ENCODE measurements at regions not wholly inside any gene's neighbourhood (a gene's known extent, or its start where the extent isn't known, plus 50 kb on each side); places are given as distances from the start of the nearest gene placed in this dataset.

DNA sequence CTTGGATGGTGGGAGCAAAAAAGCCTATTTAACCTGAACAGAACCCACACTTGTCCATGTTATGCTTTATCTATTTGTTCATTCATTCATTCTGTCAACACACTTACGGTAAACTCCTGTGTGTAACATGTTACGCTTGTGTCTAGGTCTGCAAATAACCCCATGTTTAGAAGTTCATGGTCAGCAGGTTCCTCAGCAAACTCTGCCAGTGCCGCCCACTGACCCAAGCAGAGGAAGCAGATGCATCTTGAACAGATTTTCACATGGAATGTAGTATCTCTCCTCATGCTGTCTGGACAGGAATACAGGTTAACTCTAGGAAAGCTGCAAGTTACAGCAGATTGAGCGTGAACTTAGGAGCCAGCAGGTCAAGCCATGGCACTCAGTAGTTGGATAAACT lies 213.7 kb upstream of the COPS8 start:
- ChIA-PET POLR2A (no interaction called here), CTCF (ENCODE audit: low intra/inter-chr PET ratio, low total read pairs) (no interaction called here)
- BruUV-seq (replicated peaks) = no TSS peak
- Histone ChIP-seq H2AFZ (ENCODE audit: low read length) (no peak overlapping the region), H3K27me3 (ENCODE audit: control insufficient read depth in 1 of 2, insufficient read depth in 2 of 2, low read length in 2 of 2) (no peaks in the 10 kb centered on the region), H4K20me1 (ENCODE audit: insufficient read depth, low read length) (no peaks in the 10 kb centered on the region), H3K9ac (ENCODE audit: insufficient read depth, low read depth, low read length) (no peak overlapping the region), H3K4me3 (replicated peaks in 1 of 3; ENCODE audit: insufficient read depth in 1 of 3, low read depth in 2 of 3, low read length in 3 of 3) (no peak overlapping the region), H3K79me2 (ENCODE audit: insufficient read depth, low read length) (no peaks in the 10 kb centered on the region), H3K27ac (ENCODE audit: extremely low read length, insufficient read depth, low read length) (no peak overlapping the region), H3K4me2 (ENCODE audit: low read depth, low read length) (no peak overlapping the region), H3K4me1 (ENCODE audit: insufficient read depth, low read length) (no peaks in the 10 kb centered on the region), H3K9me3 (ENCODE audit: low read length) (no peaks in the 10 kb centered on the region), H3K36me3 (replicated peaks in 1 of 2; ENCODE audit: control insufficient read depth in 1 of 2, insufficient read depth in 2 of 2, low read length in 2 of 2) (no peaks in the 10 kb centered on the region)
- 33% methylated on average over 4 of the region's 4 CpGs for WGBS (ENCODE audit: low lambda C conversion rate)
- FAIRE-seq = no peak
- in situ Hi-C loops (cut with HindIII; ENCODE audit: extremely low pct_ligation_motif_present, low pct_unique_long_range_greater_than_20kb) (no loop called here), intact Hi-C loops (cut with micrococcal nuclease; ENCODE audit: unreplicated experiment) (no loop called here)
- no peak for DNase-seq (ENCODE audit: low spot score)
- no peak for ATAC-seq
- TF ChIP-seq KLF13 (CRISPR knock-in tag; IDR thresholded peaks at IDR 0.05) = no peak
- TF ChIP-seq SRSF9 (IDR thresholded peaks at IDR 0.05; ENCODE audit: borderline replicate concordance, insufficient read depth, low read depth, low read length, poor library complexity, severe bottlenecking) = no peak
- no peak for TF ChIP-seq KLF6 (CRISPR knock-in tag; IDR thresholded peaks at IDR 0.05)
- no peak for TF ChIP-seq NAIF1 (CRISPR knock-in tag; IDR thresholded peaks at IDR 0.05; ENCODE audit: borderline replicate concordance)
- no peak for TF ChIP-seq ZGPAT (CRISPR knock-in tag; IDR thresholded peaks at IDR 0.05)
- TF ChIP-seq KLF11 (CRISPR knock-in tag; IDR thresholded peaks at IDR 0.05) = no peak
- no peak for TF ChIP-seq TBX3 (IDR thresholded peaks at IDR 0.05; ENCODE audit: borderline replicate concordance)
- TF ChIP-seq FOXA1 (IDR thresholded peaks at IDR 0.05) = no peak
- TF ChIP-seq FOXA1 (CRISPR knock-in tag; IDR thresholded peaks at IDR 0.05) = no peak
- TF ChIP-seq TCF7 (IDR thresholded peaks at IDR 0.05; ENCODE audit: low read depth) = no peak

- no peaks in the 10 kb centered on the region for H3K36me3 ChIP-seq (replicated peaks in 1 of 2; ENCODE audit: control insufficient read depth in 1 of 2, insufficient read depth in 2 of 2, low read length in 2 of 2)
- FAIRE-seq (no peak), ATAC-seq (no peak), DNase-seq (ENCODE audit: low spot score) (no peak)
- no peaks in the 10 kb centered on the region for H3K27me3 ChIP-seq (ENCODE audit: control insufficient read depth in 1 of 2, insufficient read depth in 2 of 2, low read length in 2 of 2)
- ChIA-PET POLR2A (no interaction called here), CTCF (ENCODE audit: low intra/inter-chr PET ratio, low total read pairs) (interaction anchor here (0.7 kb wide), 1 partner anchor 355 kb away, joined by 3 read pairs; no protein-coding TSS in a partner anchor)
- intact Hi-C loops (cut with micrococcal nuclease; ENCODE audit: unreplicated experiment) (no loop called here), in situ Hi-C loops (cut with HindIII; ENCODE audit: extremely low pct_ligation_motif_present, low pct_unique_long_range_greater_than_20kb) (no loop called here)
- H3K4me3 ChIP-seq (replicated peaks in 1 of 3; ENCODE audit: insufficient read depth in 1 of 3, low read depth in 2 of 3, low read length in 3 of 3) = no peak overlapping the region
- no TSS peak for BruUV-seq (replicated peaks)
- no peaks in the 10 kb centered on the region for H4K20me1 ChIP-seq (ENCODE audit: insufficient read depth, low read length)
- H2AFZ ChIP-seq (ENCODE audit: low read length) = no peak overlapping the region
- H3K9me3 ChIP-seq (ENCODE audit: low read length) = no peaks in the 10 kb centered on the region
- H3K4me2 ChIP-seq (ENCODE audit: low read depth, low read length) = no peak overlapping the region
- TF ChIP-seq SP1 (IDR thresholded peaks at IDR 0.05) = no peak
- no peak for TF ChIP-seq SP1 (CRISPR knock-in tag; IDR thresholded peaks at IDR 0.05)
- no peak for TF ChIP-seq DNMT1 (CRISPR knock-in tag; IDR thresholded peaks at IDR 0.05)
- TF ChIP-seq SRSF4 (IDR thresholded peaks at IDR 0.05; ENCODE audit: low read depth, low read length, poor library complexity, severe bottlenecking) = no peak
- no peak for TF ChIP-seq EEA1 (CRISPR knock-in tag; IDR thresholded peaks at IDR 0.05; ENCODE audit: borderline replicate concordance)
- no peak for TF ChIP-seq XBP1 (CRISPR knock-in tag; IDR thresholded peaks at IDR 0.05)
- no peak for TF ChIP-seq NKX3-1 (CRISPR knock-in tag; IDR thresholded peaks at IDR 0.05)
- no peak for TF ChIP-seq ZNF883 (CRISPR knock-in tag; IDR thresholded peaks at IDR 0.05; ENCODE audit: not compliant biosample characterization)
- no peak for TF ChIP-seq ZMYM2 (CRISPR knock-in tag; IDR thresholded peaks at IDR 0.05)
- TF ChIP-seq ZNF616 (CRISPR knock-in tag; IDR thresholded peaks at IDR 0.05; ENCODE audit: low read depth) = no peak
- TF ChIP-seq ZSCAN22 (CRISPR knock-in tag; IDR thresholded peaks at IDR 0.05) = no peak
- H3K9ac ChIP-seq (ENCODE audit: insufficient read depth, low read depth, low read length) = no peak overlapping the region
- no peak overlapping the region for H3K27ac ChIP-seq (ENCODE audit: extremely low read length, insufficient read depth, low read length)
- no peaks in the 10 kb centered on the region for H3K4me1 ChIP-seq (ENCODE audit: insufficient read depth, low read length)
- 34% methylated on average over 5 of the region's 7 CpGs for WGBS (ENCODE audit: low lambda C conversion rate)
- no peaks in the 10 kb centered on the region for H3K79me2 ChIP-seq (ENCODE audit: insufficient read depth, low read length)
These were observed 212.7 kb upstream of the COPS8 start for GRCh38 chr2:236872981-236873380.

Data from HepG2 (cell line).